Ishikawa (cell line): ENCODE measurements at regions not wholly inside any gene's neighbourhood (a gene's known extent, or its start where the extent isn't known, plus 50 kb on each side); places are given as distances from the start of the nearest gene placed in this dataset.
A peak's percentile ranks its signal among the peaks of the same experiment; 100 is the strongest.

Experiments used
- CEBPB ChIP-seq: IDR thresholded peaks from 2 replicates; pipeline ENCODE4 v1.6.1; 2012
- CREB1 ChIP-seq: IDR thresholded peaks from 2 replicates; pipeline ENCODE4 v1.6.1; 2012; ENCODE audit warnings: low read depth
- EGR1 ChIP-seq: IDR thresholded peaks from 2 replicates; pipeline ENCODE4 v1.6.1; 2012
- EP300 ChIP-seq: IDR thresholded peaks from 2 replicates; pipeline ENCODE4 v1.6.1; 2012; ENCODE audit warnings: borderline replicate concordance
- FOXM1 ChIP-seq: IDR thresholded peaks from 2 replicates; pipeline ENCODE4 v1.6.1; 2012; ENCODE audit warnings: low read depth, borderline replicate concordance
- NFIC ChIP-seq: IDR thresholded peaks from 2 replicates; pipeline ENCODE4 v1.6.1; 2012
- RAD21 ChIP-seq: IDR thresholded peaks from 2 replicates; pipeline ENCODE4 v1.6.1; 2012; ENCODE audit warnings: low read depth
- REST ChIP-seq: IDR thresholded peaks from 2 replicates; pipeline ENCODE4 v1.6.1; 2012; ENCODE audit warnings: low read depth, mild to moderate bottlenecking
- TAF1 ChIP-seq: IDR thresholded peaks from 2 replicates; pipeline ENCODE4 v1.6.1; 2012; ENCODE audit warnings: low read depth, mild to moderate bottlenecking
- TCF12 ChIP-seq: IDR thresholded peaks from 2 replicates; pipeline ENCODE4 v1.6.1; 2012; ENCODE audit warnings: low read depth
- TEAD4 ChIP-seq: IDR thresholded peaks from 2 replicates; pipeline ENCODE4 v1.6.1; 2012
- USF1 ChIP-seq: IDR thresholded peaks from 2 replicates; pipeline ENCODE4 v1.6.1; 2012
- YY1 ChIP-seq: IDR thresholded peaks from 2 replicates; pipeline ENCODE4 v1.6.1; 2012; ENCODE audit warnings: low read depth
- ZBTB7A ChIP-seq: IDR thresholded peaks from 2 replicates; pipeline ENCODE4 v1.6.1; 2012; ENCODE audit warnings: low read depth
- TF ChIP-seq, protein P1 (sequence below): IDR thresholded peaks from 2 replicates; pipeline ENCODE4 v1.6.1; 2012

DNA sequence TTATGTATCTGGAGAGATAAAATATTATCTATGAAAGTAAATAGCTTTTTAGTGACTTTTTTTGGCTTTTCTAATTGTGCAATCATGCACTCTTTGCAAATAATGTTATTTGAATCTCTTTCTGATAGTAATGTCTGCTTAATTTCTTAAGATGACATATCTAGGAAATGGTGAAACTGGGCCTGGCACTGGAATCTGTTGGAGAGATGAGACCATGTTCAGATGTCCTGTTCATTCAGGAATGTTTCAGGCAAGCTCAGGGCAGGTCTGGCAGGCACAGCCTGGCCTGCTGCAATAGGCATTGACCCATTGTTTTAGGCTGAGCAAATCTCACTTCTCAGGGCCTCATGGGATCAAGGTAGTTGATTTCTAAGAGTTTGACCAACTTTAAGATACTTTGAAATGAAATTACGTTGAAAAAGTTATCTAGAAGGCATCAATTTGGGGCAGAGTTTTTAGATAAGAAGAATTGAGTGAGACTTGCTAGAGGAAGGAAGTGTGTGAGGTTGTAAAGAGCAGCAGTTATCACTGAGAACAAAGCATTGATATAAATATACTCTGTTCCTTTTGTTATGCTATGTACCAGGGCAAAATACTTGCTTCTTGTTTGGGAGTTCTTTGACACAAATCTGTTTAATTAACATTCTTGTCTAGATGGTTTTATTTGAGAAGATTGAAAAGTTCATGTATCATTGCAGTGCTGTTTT is 133.0 kb upstream of the LEF1 start:
- TF ChIP-seq TEAD4 (no peak), EP300 (no peak), EGR1 (no peak)

DNA sequence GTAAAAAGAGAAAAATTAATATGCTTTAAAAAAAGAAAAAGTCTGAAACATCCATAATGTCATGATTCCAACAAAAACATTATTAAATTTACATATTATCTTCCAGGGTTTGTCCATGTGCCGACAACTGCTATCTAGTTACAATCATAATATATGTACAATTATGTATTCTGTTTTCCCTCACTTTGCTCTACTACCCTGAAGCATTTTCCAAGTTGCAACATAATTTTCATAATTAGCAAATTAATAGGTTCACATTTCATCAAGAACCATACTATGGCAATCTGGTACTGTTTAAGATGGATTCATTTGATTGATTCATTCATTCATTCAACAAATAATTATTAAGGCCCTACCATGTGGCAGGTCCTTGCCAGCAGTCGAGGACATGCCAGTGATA is 128.9 kb upstream of the LEF1 start:
- TF ChIP-seq RAD21 (no peak), TCF12 (no peak), FOXM1 (no peak), USF1 (no peak), YY1 (no peak), EP300 (no peak)
- TF ChIP-seq, protein P1, sequence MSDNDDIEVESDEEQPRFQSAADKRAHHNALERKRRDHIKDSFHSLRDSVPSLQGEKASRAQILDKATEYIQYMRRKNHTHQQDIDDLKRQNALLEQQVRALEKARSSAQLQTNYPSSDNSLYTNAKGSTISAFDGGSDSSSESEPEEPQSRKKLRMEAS: no peak

- TF ChIP-seq CEBPB: peak; percentile 69
- TF ChIP-seq TEAD4: no peak
- TF ChIP-seq NFIC: peak; percentile 43; the same call in 1 of the 2 replicates
- 0 out of 2 replicates have a peak, but pooled peaks have one; percentile 3 for TF ChIP-seq RAD21
These were observed 123.5 kb upstream of the LEF1 start for GRCh38 chr4:108292229-108292628.

GRCh38 chr4:108291137-108291536 is 122.4 kb upstream of the LEF1 start:
- TF ChIP-seq EGR1 (no peak), ZBTB7A (no peak), YY1 (no peak), TAF1 (no peak), USF1 (no peak), TCF12 (no peak), REST (no peak), TEAD4 (no peak), CEBPB (no peak), NFIC (no peak), CREB1 (no peak), RAD21 (no peak), FOXM1 (no peak), EP300 (no peak)
- TF ChIP-seq, protein P1: no peak

DNA sequence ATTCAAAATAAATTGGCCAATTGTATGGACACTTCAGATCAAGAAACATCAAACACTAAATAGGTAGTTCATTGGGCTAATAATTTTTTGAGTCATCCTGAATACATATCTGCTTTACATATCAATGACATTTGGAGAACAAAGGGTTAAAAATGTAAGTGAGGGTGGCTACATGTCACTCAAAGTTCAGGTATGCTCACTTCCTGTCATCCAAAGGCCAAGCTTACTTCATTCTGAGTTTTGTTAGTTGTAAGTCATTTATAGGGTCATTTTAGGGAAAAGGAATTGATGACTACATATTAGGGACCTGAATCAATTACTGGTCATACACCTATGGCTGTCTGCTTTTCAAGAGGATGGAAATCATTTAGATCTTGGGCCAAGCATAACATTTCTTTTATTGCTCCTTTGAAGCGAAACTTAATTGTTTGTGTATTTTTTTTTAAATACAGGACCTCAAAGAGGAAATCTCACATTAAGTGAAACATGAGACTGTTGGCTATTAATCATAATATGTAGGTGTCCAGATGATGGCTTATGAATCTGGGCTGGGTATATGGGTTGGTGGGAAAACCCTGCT is 119.2 kb upstream of the LEF1 start:
- TF ChIP-seq NFIC: peak; percentile 88
- TF ChIP-seq TCF12: no peak

- TF ChIP-seq RAD21: no peak
- TF ChIP-seq TEAD4: no peak
- no peak for TF ChIP-seq FOXM1
- TF ChIP-seq TCF12: no peak
- no peak for TF ChIP-seq REST
- no peak for TF ChIP-seq ZBTB7A
- TF ChIP-seq EP300: no peak
- TF ChIP-seq EGR1: no peak
- TF ChIP-seq NFIC: no peak
- no peak for TF ChIP-seq USF1
- TF ChIP-seq TAF1: no peak
- no peak for TF ChIP-seq CEBPB
- TF ChIP-seq, protein P1: no peak
These were observed 111.3 kb upstream of the LEF1 start for GRCh38 chr4:108280072-108280471.
